Inflammatory macrophage treated with lipopolysaccharide for 1 hour (primary cell): ENCODE measurements at regions not wholly inside any gene's neighbourhood (a gene's known extent, or its start where the extent isn't known, plus 50 kb on each side); places are given as distances from the start of the nearest gene placed in this dataset.

Experiments used
- DNase-seq, 2 donors: peaks; one replicate each; pipeline ENCODE4 v3.0.0-alpha.2; 2020 to 2022

- DNase-seq = no peak
Observed at GRCh38 chr13:24052547-24053518, 107.7 kb upstream of the SPATA13 start.

GRCh38 chr13:24053519-24054251 is 106.8 kb upstream of the SPATA13 start:
- DNase-seq = peak; percentile 32 to 52

- no peak for DNase-seq
Observed at GRCh38 chr13:24056616-24057137, 103.8 kb upstream of the SPATA13 start.

GRCh38 chr13:24060993-24061392 is 99.5 kb upstream of the SPATA13 start:
- no peak for DNase-seq

GRCh38 chr13:24063281-24063877 is 97.1 kb upstream of the SPATA13 start:
- peak in 1 of 2 donors; percentile 30 for DNase-seq

GRCh38 chr13:24064371-24064770 is 96.1 kb upstream of the SPATA13 start:
- DNase-seq = peak in 1 of 2 donors; percentile 12

- DNase-seq = no peak
Observed at GRCh38 chr13:24065176-24065575, 95.3 kb upstream of the SPATA13 start.

- DNase-seq = no peak
Observed at GRCh38 chr13:24066405-24067295, 93.9 kb upstream of the SPATA13 start.

GRCh38 chr13:24068472-24068871 is 92.0 kb upstream of the SPATA13 start:
- no peak for DNase-seq

- DNase-seq = no peak
Observed at GRCh38 chr13:24071016-24071415, 89.5 kb upstream of the SPATA13 start.

GRCh38 chr13:24071423-24072075 is 89.0 kb upstream of the SPATA13 start:
- no peak for DNase-seq

- no peak for DNase-seq
Observed at GRCh38 chr13:24073657-24074056, 86.9 kb upstream of the SPATA13 start.

GRCh38 chr13:24074678-24075077 is 85.8 kb upstream of the SPATA13 start:
- DNase-seq = peak; percentile 21 to 28

- no peak for DNase-seq
Observed at GRCh38 chr13:24075137-24075975, 85.2 kb upstream of the SPATA13 start.

- no peak for DNase-seq
Observed at GRCh38 chr13:24076109-24076508, 84.4 kb upstream of the SPATA13 start.

GRCh38 chr13:24076636-24077035 is 83.9 kb upstream of the SPATA13 start:
- DNase-seq = no peak

- DNase-seq = no peak
Observed at GRCh38 chr13:24080134-24080533, 80.4 kb upstream of the SPATA13 start.

- no peak for DNase-seq
Observed at GRCh38 chr13:24081387-24081786, 79.1 kb upstream of the SPATA13 start.

- no peak for DNase-seq
Observed at GRCh38 chr13:24083141-24083540, 77.4 kb upstream of the SPATA13 start.

GRCh38 chr13:24083722-24084421 is 76.6 kb upstream of the SPATA13 start:
- no peak for DNase-seq
